Ureter (tissue), 1 donor: ENCODE measurements at regions not wholly inside any gene's neighbourhood (a gene's known extent, or its start where the extent isn't known, plus 50 kb on each side); places are given as distances from the start of the nearest gene placed in this dataset.
"Not testable (repeated sequence)": the region's sequence is repeated elsewhere in the genome, so short reads cannot be mapped to it uniquely, and the experiment has no call there.

Source experiments
- DNase-seq: peaks from one replicate; pipeline ENCODE4 v3.0.0-alpha.2; 2020; ENCODE audit warnings: low spot score
- donor health status: DM: yes; HTN: yes; CAD: no.

DNA sequence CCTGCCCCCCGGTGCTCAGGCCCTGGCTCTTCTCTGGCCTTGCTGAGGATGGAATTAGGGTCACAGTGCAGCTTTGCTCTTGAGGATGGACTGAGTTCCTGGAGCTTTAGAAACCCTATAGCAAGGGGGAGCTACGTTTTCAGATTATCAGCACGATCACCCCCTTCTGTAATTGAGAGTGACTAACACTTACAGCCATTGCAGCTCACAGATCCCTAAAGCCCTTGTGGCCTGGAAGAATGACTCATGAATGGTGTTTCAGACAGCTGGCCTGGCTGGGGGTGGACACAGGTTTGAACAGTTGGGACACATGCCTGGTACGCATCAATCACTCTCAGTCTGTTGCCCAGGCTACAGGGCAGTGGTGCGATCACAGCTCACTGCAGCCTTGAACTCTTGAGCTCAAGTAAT, 79.7 kb upstream of the IGFBP5 start:
- peak; percentile 52 for DNase-seq

DNA sequence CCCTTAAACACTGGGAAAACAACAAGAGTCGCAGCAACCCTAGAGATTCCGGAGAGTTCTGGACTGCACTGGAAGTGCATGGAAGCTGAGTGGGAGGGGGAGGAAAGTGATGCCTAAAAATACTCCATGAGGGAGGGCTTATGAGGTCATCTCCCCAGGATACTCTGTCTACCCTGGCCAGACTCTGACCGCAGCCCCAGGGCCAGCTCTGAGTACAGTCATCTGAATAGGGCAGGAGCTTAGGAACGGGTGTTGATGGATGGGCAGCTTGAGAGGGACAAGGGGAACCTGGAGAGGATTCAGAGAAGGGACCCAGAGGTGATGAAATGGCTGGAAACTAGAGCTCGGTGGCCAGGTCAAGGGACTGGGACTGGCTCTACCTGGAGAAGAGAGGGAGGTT, 79.3 kb upstream of the IGFBP5 start:
- no peak for DNase-seq

- DNase-seq, result no peak
Measured at GRCh38 chr2:216774180-216774579, 78.8 kb upstream of the IGFBP5 start.

- DNase-seq, result no peak
Measured at GRCh38 chr2:216773072-216773471, 77.7 kb upstream of the IGFBP5 start.

DNA sequence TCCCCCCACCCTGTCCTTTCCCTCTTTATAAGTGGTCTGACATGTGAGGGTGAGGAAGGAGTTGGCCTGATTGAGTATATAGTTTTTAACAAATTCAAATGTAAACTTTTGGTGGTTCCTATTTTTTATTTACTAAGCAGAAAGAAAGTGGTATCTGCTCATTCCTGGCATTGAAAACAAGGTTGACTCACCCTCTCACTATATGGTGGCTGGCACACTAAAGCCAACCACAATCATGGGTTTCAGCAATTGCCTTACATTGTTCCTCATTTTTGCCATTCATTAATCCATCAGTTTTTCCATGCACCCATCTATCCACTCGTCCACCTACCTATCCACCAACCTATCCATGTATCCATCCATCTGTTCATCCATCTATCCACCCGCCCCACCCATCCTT, 75.4 kb upstream of the IGFBP5 start:
- DNase-seq, result no peak

- no peak for DNase-seq
Measured at GRCh38 chr2:216770050-216770449, 74.7 kb upstream of the IGFBP5 start.

DNA sequence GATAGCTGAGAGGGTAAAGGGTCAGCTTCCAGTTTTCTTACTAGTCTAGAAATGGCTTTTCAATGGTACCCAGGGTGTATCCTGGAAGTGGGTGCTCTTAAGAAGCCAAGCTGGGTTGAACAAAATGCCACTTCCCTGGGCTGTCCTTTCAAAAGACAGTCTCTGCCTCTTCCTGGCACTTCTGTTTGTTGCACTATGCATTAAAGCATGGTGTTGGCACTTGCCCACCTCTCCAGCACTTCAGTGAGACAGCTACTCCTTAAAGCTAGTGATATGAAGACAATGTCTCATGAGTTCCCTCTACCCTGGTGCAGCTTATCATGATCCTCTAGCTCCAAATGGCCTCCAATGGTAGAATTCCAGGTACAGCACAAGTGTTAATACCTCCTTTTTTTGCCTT, 74.3 kb upstream of the IGFBP5 start:
- DNase-seq, result no peak

DNA sequence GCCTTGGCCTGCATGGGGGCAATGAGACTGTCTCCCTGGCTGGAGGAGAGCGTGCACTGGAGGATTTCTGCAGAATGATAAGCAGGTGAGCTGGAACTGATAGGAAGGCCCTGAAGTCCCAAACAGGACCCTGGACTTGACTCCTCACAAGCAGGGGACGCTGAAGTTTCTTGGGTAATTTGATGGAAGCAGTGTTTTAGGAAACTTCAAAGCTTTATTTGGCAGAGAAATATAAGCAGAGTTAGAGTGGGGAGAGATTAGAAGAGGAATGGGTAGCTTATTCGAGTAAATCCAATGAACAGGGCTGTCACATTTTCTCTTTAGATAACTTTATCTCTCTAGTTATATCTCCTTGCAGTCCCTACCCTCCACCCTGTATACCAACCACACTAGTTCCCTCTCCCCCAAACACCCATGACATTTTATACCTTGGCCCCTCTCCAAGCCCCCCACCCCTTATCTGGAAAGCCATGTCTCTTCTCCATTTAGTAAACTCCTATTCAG, 73.6 kb upstream of the IGFBP5 start:
- DNase-seq, result no peak

DNA sequence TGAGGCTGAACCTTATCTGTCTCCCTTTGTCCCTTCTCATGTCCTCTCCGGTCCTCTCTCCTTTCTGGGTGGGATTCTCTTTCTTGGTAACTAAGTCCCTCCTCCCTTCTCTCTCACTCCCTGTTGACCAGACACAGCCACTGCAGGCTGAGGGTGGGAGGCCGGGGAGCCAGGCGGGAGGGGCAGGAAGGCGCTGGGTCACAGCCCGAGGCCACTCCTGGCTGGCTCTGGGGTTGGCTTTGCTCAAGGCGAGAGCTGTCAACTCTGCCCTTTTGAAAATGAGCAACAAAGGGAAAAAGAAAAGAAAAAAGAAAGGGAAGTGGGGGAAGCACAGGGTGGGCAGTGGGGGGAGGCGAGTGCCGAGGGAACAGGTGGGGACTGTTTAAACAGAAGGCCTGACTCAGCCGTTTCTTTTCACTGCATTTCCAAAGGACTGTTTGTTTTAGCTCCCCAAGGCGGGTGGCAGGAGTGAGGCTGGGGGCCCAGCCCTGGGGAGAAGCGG, 70.5 kb upstream of the IGFBP5 start:
- no peak for DNase-seq

DNA sequence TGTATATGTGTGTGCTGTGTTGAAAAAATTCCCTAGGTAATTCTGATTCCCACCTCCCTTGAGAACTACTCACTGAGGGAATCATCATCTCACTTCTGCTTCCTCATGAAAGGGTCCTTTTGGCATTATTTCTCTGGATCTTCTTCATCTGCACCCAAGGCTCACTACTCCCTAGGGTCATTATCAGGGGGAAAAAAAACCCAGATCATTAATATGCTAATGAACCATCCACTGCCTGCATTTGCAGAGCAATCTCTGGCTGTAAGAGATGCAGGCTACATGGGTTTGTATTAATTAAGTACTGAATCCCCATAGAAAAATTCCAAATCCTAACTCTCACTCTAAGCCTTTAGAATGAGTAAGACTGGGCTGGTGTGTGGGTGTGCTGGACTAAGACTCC, 68.0 kb upstream of the IGFBP5 start:
- DNase-seq, result no peak

GRCh38 chr2:216761809-216762208, 66.5 kb upstream of the IGFBP5 start:
- DNase-seq, result no peak

- no peak for DNase-seq
Measured at GRCh38 chr2:216761133-216761532, 65.8 kb upstream of the IGFBP5 start.

DNA sequence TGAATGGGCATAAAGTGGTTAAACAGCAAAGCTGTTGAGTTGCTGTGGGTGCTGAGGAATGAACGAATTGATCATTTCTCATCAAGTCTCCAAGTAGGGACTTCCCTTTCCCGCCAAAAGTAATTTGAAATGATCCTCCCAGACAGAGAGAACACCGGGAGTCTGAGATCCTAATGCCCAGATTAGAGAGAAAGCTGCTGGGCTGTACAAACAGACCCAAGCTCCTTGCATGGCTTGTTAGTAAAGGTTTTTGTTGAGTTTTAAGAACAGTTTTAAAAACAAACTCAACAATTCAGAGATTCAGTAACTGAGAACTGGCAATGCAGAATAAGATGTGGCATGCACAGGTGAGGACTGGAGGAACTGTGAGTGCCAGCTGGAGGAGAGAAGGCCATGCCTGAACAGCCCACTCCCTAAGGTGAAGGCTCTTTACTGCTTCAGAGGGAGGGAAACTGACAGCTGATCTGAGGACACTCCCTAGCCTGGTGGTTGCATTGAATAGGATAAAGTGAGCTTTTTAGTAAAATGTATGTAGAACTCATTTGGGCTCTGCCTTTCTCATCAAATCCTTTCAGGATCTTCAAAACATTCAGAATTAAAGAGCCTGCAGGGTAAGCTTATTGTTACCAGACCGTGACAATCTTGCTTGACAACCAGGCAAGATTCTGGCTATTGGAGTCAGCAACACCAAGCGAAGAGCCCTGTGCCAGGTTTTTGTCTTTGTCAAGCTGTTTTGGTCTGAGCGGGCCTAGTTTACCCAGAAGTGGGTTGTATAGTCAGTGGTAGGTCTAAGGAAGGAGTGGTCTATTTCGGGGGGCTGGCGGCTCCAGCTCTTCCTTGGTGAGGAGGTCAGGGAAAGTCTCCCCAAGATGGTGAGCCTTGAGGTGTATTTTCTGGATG, 63.2 kb upstream of the IGFBP5 start:
- no peak for DNase-seq

- no peak for DNase-seq
Measured at GRCh38 chr2:216757532-216757931, 62.2 kb upstream of the IGFBP5 start.

GRCh38 chr2:216756435-216756834, 61.1 kb upstream of the IGFBP5 start:
- no peak for DNase-seq

- DNase-seq, result no peak
Measured at GRCh38 chr2:216754812-216755211, 59.5 kb upstream of the IGFBP5 start.

- DNase-seq, result no peak
Measured at GRCh38 chr2:216754336-216754735, 59.0 kb upstream of the IGFBP5 start.

DNA sequence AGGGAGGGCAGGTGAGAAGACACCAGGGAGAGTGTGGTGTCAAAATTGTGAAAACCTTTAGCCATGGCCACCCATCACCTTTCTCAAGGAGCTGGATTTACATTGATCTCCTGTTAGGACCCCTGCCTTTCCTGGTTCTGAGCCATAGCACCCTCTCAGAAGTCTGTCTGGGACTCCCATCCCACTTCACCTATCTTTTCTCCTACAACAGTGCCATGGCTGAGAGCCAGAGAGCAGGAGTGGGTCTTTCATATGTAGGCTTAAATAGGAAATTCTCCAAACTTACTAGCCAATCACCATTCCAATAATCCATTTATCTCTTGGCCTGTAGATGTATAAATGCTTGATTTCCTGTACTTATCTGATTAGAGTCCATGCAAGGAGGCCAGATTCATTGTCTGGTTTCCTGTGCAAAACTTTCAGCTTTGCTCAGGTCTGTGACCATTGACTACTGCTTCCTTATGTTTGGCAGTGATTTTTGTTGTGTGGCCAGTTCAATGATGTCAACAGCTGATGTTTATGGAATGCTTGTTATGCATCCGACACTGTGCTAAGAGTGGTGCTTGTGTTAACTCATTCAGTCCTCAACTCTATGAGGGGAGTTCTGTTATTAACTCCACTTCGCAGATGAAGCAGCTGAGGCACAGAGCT, 57.6 kb upstream of the IGFBP5 start:
- DNase-seq, result no peak

- DNase-seq, result not testable (repeated sequence)
Measured at GRCh38 chr2:216750750-216751149, 55.4 kb upstream of the IGFBP5 start.

DNA sequence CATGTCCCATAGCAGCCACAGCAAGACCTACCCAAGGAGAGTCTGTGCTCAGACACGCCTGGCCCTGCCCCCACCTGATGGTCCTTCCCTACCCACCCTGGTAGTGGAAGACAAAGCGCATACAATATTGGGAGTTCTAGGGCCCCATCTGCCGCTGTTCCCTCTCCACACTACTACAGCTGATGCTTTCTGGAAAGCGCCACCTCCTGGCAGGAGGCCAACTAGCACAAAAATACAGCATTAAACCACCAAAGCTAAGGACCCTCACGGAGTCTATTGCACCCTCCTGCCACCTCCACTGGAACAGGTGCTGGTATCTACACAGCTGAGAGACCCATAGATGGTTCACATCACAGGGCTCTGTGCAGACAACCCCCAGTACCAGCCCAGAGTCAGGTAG, 50.9 kb upstream of the IGFBP5 start:
- not testable (repeated sequence) for DNase-seq

DNA sequence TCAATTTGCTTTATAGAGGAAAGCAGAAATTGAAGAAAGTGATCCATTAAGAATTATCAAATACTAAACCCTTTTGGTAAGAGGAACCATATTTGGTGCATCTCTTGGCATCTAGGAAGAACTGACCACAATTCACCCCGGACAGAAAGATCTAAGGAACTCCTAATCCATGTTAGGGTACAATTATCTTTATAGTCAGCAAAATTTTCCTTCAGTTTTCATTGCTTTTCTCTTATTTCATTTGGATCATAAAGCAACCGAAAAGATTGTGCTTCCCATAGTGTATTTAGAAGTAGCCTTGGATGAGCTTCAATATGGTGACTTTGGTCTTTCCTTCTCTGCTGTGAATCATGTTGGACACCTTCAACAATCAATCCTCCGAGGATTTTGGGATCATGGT, 50.1 kb upstream of the IGFBP5 start:
- no peak for DNase-seq
